ENCODE measurements at regions not wholly inside any gene's neighbourhood (a gene's known extent, or its start where the extent isn't known, plus 50 kb on each side); places are given as distances from the start of the nearest gene placed in this dataset.

DNA sequence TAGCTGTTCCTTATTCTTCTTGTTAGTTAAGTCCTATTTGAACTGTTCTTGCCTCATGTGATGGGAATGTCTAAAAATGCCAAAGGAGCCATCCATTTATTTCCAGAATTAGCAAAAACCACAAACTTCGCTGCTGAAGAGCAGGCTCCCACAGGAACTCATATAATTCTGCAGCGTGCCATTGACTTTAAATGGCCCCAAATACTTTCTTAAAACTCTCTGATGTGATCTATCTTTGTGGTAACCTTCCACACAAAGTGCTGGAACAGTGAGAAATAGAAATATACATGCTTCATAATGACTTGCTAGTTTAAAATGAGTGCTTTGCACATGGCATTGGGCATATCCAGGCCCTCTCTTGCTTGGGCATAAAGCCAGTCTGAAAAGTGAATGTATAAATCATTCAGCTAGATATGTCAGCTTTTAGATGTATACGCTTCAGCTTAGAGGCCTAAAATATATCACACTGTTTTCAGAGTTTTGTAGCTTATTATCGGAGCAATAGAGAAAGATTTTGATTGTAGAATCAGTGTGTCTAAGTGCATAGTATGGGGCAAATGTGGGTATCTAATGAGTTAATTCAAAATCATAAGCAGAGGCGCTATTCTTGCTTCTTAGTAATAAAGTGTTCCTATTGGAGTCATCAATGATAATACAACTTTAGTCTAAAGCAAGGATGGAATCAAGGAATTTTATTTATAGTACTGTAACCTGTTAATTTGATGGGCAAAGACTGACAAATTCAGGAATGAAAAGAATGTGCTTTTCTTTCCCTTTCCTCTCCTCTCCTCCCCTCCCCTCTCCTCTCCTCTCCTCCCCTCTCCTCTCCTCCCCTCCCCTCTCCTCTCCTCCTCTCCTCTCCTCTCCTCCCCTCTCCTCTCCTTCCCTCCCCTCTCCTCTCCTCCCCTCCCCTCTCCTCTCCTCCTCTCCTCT, 392.2 kb upstream of the ZFP42 start:
- TF ChIP-seq POLR2AphosphoS5 (IDR thresholded peaks at IDR 0.05; ENCODE audit: low read depth, low read length): no peak
- no peak for TF ChIP-seq SIN3A (IDR thresholded peaks at IDR 0.05; ENCODE audit: borderline replicate concordance, insufficient read depth, low read length)
- TF ChIP-seq REST (IDR thresholded peaks at IDR 0.05; ENCODE audit: insufficient read depth in 1 of 2, low read depth in 2 of 2, low read length in 2 of 2): no peak
- TF ChIP-seq TAF1 (IDR thresholded peaks at IDR 0.05; ENCODE audit: borderline replicate concordance, insufficient read depth, low read length): no peak
- TF ChIP-seq FOXP2 (optimal IDR thresholded peaks at IDR 0.05; ENCODE audit: borderline replicate concordance, extremely low read depth, extremely low read length, insufficient read depth): no peak
